HEK293T (cell line): ENCODE measurements at regions not wholly inside any gene's neighbourhood (a gene's known extent, or its start where the extent isn't known, plus 50 kb on each side); places are given as distances from the start of the nearest gene placed in this dataset.

Source experiments
- BHLHE40 ChIP-seq: fragments of 450-650 bp; IDR thresholded peaks from 2 replicates; pipeline ENCODE4 v1.6.1; 2016; ENCODE audit warnings: mild to moderate bottlenecking, moderate library complexity, borderline replicate concordance
- CTBP1 ChIP-seq: fragments of 450-650 bp; IDR thresholded peaks from 2 replicates; pipeline ENCODE4 v1.6.1; 2016; ENCODE audit warnings: borderline replicate concordance
- L3MBTL2 ChIP-seq: fragments of 450-650 bp; conservative IDR thresholded peaks from 2 replicates; pipeline ENCODE4 v1.6.1; 2016; ENCODE audit warnings: mild to moderate bottlenecking
- PKNOX1 ChIP-seq: fragments of 450-650 bp; IDR thresholded peaks from 2 replicates; pipeline ENCODE4 v1.6.1; 2016
- SP1 ChIP-seq: fragments of 450-650 bp; IDR thresholded peaks from 2 replicates; pipeline ENCODE4 v1.6.1; 2017

GRCh38 chr4:166274775-166275174 is 401.7 kb downstream of the TLL1 start:
- TF ChIP-seq PKNOX1: no peak
- no peak for TF ChIP-seq SP1
- TF ChIP-seq CTBP1: no peak
- no peak for TF ChIP-seq BHLHE40
- TF ChIP-seq L3MBTL2: no peak
